HG02610 (cell line): ENCODE measurements at regions not wholly inside any gene's neighbourhood (a gene's known extent, or its start where the extent isn't known, plus 50 kb on each side); places are given as distances from the start of the nearest gene placed in this dataset.
A peak's percentile ranks its signal among the peaks of the same experiment; 100 is the strongest.

Experiments
- ATAC-seq: cut with Tn5 transposase; IDR thresholded peaks from one replicate; pipeline ENCODE4 v1.9.1; 2021; ENCODE audit warnings: mild to moderate bottlenecking, moderate library complexity; ENCODE audit not compliant: unreplicated experiment

DNA sequence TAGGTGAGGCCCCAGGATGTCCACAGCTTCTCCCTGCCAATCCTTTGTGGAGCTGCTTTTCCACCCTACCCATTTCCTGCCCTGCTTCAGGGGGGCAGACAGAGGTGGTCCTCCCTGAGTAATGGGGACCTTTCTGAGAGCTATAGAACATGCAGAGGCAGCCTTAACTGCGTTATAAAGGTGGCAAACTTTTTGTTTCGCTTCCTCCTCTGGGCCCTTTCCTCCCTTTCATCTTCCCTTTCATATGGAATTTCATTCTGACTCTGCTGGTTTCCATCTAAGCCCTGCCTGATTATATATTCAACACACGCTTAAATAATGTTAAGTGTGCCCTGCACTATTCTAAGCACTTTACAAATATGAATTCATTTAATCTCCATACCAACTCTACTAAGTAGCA lies 169.3 kb upstream of the E2F8 start:
- ATAC-seq = peak; percentile 89

DNA sequence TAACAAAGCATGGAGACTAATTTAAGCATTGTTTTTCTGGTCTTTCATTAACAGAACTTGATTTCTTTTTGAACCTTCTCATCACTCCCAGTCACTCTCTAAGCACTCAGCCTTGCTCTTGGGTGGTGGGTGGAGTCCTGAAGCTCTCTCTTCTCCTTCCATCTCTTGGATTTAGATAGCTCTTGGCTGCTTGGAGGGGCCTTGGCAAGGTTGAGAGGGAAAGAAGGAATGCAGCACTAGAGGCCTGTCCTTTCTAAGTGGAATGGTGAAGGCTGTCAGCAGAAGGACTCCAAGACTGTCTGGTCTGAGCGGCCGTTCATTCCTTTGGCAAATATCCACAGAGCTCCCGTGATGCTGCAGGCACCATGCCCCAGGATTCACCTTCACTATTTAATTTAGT lies 168.6 kb upstream of the E2F8 start:
- ATAC-seq = no peak

DNA sequence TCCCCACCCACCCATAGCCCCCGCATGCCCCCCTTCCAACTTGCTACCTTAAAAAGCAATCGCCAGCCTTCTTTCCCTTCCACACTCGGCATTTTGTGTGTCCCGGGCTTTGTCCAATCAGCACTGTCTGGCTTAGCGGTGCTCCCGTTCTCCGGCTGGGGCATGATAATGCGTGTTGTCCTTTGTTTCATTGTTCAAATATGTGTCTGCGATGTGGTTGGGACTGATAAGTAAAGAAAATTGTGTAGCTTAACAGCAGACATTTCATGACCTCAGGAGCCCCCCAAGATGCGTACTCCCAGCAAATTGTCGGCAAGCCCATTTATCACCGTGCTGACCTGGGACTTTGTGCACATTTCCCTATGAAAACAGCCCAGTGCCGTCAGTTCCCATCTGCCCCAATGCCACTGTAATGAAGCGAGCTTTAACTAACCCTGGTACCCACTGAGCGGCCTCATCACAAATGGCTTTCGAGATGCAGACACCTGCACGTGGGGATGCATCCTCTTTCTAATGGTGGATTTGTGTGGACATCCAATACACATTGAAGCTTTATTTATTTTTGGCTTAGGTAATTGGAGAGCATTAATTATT lies 167.0 kb upstream of the E2F8 start:
- ATAC-seq = no peak

GRCh38 chr11:19405966-19406365 lies 165.2 kb upstream of the E2F8 start:
- ATAC-seq = no peak

DNA sequence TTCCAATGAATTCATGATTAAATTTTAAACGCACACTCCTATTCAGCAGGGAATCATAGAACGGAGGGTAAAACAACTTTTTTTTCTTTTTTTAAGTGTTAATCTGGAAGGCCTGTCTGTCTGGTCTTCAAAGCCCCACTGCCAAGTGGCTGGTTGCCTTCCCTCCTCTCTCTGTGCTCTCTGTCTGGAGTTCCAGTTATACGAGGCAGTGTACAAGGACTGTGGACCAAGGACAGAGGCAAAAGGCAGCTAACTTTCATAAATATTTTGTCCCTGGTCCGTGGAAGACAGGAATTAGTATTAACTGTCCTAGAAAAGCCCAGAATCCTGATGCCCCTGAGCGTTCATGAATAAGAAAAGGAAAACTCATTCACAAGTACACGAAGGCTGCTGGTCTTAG lies 164.0 kb upstream of the E2F8 start:
- ATAC-seq = no peak

DNA sequence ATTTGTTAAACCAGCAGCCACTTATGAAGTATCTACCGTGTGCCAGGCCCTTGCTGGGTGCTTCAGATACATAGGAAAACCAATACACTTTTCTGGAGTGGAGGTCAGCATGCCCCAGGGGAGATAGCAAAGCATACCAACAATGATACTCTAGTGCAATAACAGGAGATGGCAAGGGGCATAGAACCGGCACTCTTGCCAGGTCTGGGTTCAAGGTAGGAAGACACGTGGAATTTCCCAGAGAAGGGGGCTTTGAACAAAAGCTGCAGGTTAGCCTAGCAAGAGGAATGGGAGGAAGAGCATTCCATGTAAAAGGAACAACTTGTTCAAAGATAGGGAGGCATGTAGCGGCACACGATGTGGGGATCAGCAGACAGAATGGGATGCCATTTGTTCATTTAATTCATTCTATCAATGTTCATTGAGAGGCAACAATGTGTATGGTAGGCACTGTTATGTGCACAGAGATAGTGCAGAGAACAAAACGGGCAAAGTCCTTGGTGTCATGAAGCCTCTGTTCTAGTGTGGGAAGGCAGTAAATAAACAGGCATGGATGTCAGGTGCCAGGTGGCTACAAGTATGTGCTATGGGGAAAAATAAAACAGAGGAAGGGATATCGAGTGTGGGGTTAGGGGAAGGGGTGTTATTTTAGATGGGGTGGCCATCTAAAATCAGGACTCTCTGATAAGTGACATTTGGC lies 162.6 kb upstream of the E2F8 start:
- ATAC-seq = no peak

- ATAC-seq = no peak
These were observed 159.6 kb upstream of the E2F8 start for GRCh38 chr11:19400296-19400695.

GRCh38 chr11:19398772-19399527 lies 158.2 kb upstream of the E2F8 start:
- no peak for ATAC-seq

DNA sequence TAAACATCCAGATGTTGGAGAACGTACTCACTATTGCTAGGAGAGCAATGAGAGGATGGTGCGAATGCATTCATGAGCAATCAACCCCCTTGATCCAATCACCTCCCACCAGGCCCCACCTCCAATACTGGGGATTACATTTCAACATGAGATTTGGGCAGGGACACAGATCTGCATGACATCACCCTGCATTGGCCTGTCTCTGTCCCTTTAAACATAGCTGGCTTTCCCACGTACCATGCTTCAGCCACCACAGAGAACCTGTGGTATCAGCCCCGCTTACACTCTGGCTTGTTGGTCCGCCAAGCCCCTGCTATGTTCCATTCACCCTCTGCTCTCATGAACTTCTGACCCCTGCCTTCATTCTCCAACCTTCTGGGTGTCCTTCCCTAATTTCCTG lies 157.5 kb upstream of the E2F8 start:
- ATAC-seq = no peak

DNA sequence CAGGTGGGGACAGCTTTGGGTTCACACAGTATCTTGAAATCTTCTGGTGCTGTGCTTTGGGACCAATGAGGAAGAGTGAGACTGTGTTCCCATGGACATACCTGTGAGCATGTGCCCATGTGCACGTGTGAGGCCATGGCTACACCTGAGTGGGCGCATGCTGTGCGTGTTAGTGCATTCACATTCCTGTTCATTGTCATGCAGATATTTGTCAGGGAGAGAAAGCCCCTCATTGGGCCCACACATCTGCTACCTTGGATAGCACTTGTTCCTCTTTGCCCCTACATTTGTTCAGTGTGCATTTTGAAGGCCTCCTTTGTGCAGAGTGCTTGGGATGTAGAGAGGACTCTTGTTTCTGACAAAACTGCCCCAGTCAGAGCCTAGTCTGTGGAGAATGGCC lies 154.3 kb upstream of the E2F8 start:
- ATAC-seq = peak; percentile 16

DNA sequence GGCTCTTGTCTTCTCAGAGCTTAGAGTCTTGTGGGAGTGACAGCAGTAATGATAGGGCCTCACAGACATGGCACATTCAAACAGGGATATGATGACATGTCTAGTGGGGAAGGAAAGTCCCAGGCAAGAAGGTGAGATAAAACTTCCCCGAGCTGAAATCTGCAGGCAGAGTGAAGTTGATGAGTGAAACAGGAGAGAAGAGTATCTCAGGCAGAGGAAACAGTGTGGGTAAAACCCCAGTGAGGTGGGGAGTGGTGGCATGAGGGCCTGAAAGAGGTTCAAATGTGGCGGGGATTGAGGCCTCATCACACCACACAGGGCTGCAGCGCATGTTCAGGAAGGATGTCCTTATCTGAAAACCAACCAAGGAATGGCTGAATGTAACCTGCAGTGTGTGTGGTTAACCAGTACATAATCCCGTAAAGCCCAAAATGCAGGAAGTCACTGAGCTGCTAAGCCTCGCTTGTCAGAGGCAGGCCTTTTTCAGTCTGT lies 153.8 kb upstream of the E2F8 start:
- ATAC-seq = peak; percentile 90

GRCh38 chr11:19393941-19394340 lies 153.2 kb upstream of the E2F8 start:
- ATAC-seq = no peak

DNA sequence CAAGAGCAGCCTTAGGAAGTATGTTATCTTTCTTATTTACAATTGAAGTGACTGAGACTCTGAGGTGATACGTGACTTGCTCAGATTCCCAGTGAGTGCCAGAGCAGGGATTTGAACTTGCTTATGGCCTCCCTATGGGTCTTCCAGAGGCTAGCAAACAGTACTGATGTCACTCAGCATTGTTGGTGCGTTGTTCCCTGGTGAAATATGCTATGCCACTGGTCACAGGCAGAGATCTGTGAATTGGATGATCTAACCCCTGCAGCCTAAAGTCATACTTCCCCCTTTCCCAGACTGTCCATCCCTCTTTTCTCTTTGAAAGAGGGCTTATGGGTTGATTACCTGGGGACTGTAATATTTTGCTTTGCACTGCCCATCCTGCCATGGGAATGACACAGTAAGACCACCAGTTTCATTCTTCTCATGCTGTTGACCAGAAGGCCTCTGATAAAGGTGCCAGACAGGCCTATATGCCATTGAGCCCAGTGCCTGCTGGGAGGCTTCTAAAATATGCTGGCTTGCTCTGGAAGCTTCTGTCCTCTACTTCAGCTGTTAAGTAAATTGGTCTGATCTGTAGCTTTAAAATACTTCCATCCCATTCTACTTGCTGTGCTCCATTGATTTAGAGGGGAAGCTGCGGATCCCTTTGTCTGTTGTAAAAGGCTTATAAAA lies 152.2 kb upstream of the E2F8 start:
- no peak for ATAC-seq

GRCh38 chr11:19392321-19392720 lies 151.6 kb upstream of the E2F8 start:
- no peak for ATAC-seq

- ATAC-seq = no peak
These were observed 150.9 kb upstream of the E2F8 start for GRCh38 chr11:19391652-19392051.

- ATAC-seq = no peak
These were observed 150.3 kb upstream of the E2F8 start for GRCh38 chr11:19391026-19391425.

- no peak for ATAC-seq
These were observed 149.1 kb upstream of the E2F8 start for GRCh38 chr11:19389787-19390303.

DNA sequence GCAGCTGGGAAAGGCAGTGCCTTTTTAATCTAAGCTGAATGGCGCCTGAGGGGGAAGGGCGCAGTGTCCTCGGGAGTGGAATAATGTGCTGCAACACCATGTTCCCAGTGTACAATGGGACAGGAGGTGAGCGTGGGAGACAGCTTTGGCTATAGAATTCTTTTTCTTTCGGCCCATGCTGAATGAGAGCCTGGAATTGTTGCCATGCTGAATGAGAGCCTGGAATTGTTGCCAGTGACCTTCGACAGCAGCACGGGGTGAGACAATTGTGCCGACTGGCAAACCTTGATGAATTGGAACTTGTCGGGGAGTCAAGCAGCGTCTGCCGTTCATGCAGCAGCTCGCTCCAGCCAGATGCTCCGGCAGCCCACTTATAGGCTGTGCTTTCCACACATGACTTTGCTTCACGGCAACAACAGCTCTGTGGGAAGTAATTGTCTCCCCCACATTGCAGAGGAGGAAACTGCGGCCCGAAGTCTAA lies 141.4 kb upstream of the E2F8 start:
- ATAC-seq = no peak

- ATAC-seq = no peak
These were observed 139.6 kb upstream of the E2F8 start for GRCh38 chr11:19380375-19380774.

DNA sequence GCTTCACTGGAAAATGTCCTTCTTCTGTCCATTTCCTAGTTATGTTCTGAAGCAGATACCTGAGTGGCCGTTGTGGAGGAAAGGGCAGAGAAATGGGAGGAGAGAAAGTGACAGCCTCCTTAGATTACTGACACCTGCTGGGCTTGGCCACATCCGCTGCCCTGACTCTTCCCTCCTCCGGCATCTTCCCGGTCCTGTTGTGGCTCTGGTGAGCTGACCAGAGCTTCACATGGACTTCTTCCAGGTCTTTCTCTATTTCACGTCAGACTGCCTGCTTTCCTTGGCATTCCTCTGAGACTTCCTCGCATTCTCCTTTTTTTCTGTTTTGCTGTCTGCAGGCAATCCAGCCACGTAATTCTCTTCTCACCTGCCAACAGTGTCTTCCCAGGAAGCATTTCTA lies 138.7 kb upstream of the E2F8 start:
- ATAC-seq = no peak

DNA sequence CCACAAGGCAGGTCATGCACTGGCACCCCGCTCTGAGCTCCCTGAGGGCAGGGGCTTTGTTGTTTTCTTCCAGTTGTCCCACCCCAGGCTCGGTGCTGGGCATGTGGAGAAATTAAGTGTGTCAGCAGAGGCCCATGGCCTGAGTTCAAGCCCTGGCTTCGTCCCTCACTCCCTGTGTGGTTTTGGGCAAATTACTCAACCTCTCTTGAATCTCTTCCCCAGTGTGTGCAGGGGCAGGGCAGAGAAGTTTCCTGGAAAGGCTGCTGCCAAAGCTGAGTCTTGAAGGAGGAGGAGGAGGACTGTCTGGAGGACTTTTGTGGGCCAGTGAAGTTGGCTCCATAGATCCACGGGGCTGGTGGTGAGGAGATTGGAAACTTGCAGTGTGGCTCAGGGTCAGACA lies 138.1 kb upstream of the E2F8 start:
- no peak for ATAC-seq
